ENCODE measurements at regions not wholly inside any gene's neighbourhood (a gene's known extent, or its start where the extent isn't known, plus 50 kb on each side); places are given as distances from the start of the nearest gene placed in this dataset.

GRCh38 chr5:156272139-156272538, 54.8 kb upstream of the SGCD start:
- TF ChIP-seq EP300 (IDR thresholded peaks at IDR 0.05), result no peak
- no peak for TF ChIP-seq POLR2A (IDR thresholded peaks at IDR 0.05)
